ENCODE measurements at regions not wholly inside any gene's neighbourhood (a gene's known extent, or its start where the extent isn't known, plus 50 kb on each side); places are given as distances from the start of the nearest gene placed in this dataset.

DNA sequence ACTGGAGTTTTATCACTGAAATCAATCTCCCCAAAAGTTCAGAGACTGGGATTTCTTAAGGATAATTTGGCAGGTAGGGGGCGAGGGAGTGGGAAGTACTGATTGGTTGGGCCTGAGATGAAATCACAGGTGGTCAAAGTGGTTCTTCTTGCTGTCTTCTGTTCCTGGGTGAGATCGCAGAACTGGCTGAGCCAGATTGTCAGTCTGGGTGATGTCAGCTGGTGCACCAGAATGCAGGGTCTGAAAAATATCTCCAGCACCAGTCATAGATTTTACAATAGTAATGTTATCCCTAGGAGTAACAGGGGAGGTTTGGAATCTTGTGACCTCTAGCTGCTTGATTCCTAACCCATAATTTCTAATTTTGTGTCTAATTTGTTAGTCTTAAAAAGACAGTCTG, 86.7 kb upstream of the SLC25A36 start:
- H3K79me2 ChIP-seq (ENCODE audit: control insufficient read depth, low read length), result no peaks in the 10 kb centered on the region
- H3F3A ChIP-seq (ENCODE audit: control insufficient read depth, insufficient read depth), result no peaks in the 10 kb centered on the region
- H4K20me1 ChIP-seq (ENCODE audit: control insufficient read depth, insufficient read depth, low read depth, low read length), result no peaks in the 10 kb centered on the region
- H3K4me1 ChIP-seq (ENCODE audit: control insufficient read depth, low read length), result peaks cover 3% of the 10 kb centered on the region; the same call in 1 of the 2 replicates
- no peak overlapping the region for H3K4me3 ChIP-seq (ENCODE audit: low read length)
- H3K9me3 ChIP-seq (ENCODE audit: control insufficient read depth, insufficient read depth, low read length), result no peaks in the 10 kb centered on the region
- no peak overlapping the region for H3K4me2 ChIP-seq (ENCODE audit: low read length)
- H3K36me3 ChIP-seq (ENCODE audit: control insufficient read depth, low read length), result no peaks in the 10 kb centered on the region
- no peaks in the 10 kb centered on the region for H3K27me3 ChIP-seq (ENCODE audit: control insufficient read depth, low read length)
- H3K9me2 ChIP-seq (replicated peaks; ENCODE audit: control insufficient read depth, low read length), result no peaks in the 10 kb centered on the region
- H3K27ac ChIP-seq (ENCODE audit: low read depth, low read length), result no peak overlapping the region
- TF ChIP-seq, protein P1, sequence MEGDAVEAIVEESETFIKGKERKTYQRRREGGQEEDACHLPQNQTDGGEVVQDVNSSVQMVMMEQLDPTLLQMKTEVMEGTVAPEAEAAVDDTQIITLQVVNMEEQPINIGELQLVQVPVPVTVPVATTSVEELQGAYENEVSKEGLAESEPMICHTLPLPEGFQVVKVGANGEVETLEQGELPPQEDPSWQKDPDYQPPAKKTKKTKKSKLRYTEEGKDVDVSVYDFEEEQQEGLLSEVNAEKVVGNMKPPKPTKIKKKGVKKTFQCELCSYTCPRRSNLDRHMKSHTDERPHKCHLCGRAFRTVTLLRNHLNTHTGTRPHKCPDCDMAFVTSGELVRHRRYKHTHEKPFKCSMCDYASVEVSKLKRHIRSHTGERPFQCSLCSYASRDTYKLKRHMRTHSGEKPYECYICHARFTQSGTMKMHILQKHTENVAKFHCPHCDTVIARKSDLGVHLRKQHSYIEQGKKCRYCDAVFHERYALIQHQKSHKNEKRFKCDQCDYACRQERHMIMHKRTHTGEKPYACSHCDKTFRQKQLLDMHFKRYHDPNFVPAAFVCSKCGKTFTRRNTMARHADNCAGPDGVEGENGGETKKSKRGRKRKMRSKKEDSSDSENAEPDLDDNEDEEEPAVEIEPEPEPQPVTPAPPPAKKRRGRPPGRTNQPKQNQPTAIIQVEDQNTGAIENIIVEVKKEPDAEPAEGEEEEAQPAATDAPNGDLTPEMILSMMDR (IDR thresholded peaks at IDR 0.05; ENCODE audit: low read depth, low read length, poor library complexity, severe bottlenecking), result no peak
- no peak for TF ChIP-seq EZH2phosphoT487 (IDR thresholded peaks at IDR 0.05; ENCODE audit: borderline replicate concordance, low read length)

DNA sequence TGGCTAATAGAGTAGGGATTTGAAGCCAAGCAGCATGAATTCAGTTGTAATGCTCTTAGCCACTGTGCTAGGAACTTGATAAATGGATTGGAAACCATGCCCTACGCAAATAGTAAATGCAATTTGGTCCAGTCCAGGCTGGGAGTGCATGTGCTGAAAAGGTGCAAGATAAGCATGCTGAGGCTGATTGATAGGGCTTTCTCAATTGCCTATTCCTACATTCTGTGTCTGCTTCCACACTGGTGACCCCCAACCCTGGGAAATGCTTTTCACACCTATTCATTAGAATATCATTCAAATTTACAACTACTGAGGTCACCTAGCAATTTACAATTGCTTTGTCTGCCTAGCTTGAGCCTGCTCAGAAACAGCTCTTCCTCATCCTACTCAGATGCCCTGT, 84.7 kb upstream of the SLC25A36 start:
- H3K9me3 ChIP-seq (ENCODE audit: control insufficient read depth, insufficient read depth, low read length), result no peaks in the 10 kb centered on the region
- no peaks in the 10 kb centered on the region for H3K27me3 ChIP-seq (ENCODE audit: control insufficient read depth, low read length)
- H3K4me2 ChIP-seq (ENCODE audit: low read length), result no peak overlapping the region
- no peaks in the 10 kb centered on the region for H3F3A ChIP-seq (ENCODE audit: control insufficient read depth, insufficient read depth)
- H3K27ac ChIP-seq (ENCODE audit: low read depth, low read length), result no peak overlapping the region
- H3K4me1 ChIP-seq (ENCODE audit: control insufficient read depth, low read length), result no peaks in the 10 kb centered on the region
- no peaks in the 10 kb centered on the region for H3K9me2 ChIP-seq (replicated peaks; ENCODE audit: control insufficient read depth, low read length)
- no peaks in the 10 kb centered on the region for H3K79me2 ChIP-seq (ENCODE audit: control insufficient read depth, low read length)
- H4K20me1 ChIP-seq (ENCODE audit: control insufficient read depth, insufficient read depth, low read depth, low read length), result no peaks in the 10 kb centered on the region
- H3K4me3 ChIP-seq (ENCODE audit: low read length), result no peak overlapping the region
- no peaks in the 10 kb centered on the region for H3K36me3 ChIP-seq (ENCODE audit: control insufficient read depth, low read length)
- no peak for TF ChIP-seq EZH2phosphoT487 (IDR thresholded peaks at IDR 0.05; ENCODE audit: borderline replicate concordance, low read length)
- TF ChIP-seq, protein P1 (IDR thresholded peaks at IDR 0.05; ENCODE audit: low read depth, low read length, poor library complexity, severe bottlenecking), result no peak

DNA sequence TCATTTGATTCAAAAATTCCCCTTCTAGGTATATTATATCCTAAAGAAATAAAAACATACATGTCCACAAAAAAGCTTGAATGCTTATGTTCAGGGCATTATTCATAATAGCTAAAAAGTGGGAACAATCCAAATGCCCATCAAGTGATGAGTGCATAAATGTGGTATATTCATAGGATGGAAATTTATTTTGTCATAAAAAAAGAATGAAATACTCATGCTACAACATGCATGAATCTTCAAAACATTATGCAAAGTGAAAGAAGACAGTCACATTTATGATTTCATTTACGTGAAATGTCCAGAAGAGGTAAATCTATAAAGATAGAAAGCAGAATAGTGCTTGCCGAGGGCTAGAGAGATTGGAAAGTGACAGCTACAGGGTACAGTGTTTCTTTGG, 83.6 kb upstream of the SLC25A36 start:
- Histone ChIP-seq H3K36me3 (ENCODE audit: control insufficient read depth, low read length) (no peaks in the 10 kb centered on the region), H3K4me2 (ENCODE audit: low read length) (no peak overlapping the region), H3K79me2 (ENCODE audit: control insufficient read depth, low read length) (no peaks in the 10 kb centered on the region), H3K9me2 (replicated peaks; ENCODE audit: control insufficient read depth, low read length) (no peaks in the 10 kb centered on the region), H3K4me3 (ENCODE audit: low read length) (no peak overlapping the region), H3K4me1 (ENCODE audit: control insufficient read depth, low read length) (no peaks in the 10 kb centered on the region), H3K27me3 (ENCODE audit: control insufficient read depth, low read length) (no peaks in the 10 kb centered on the region), H4K20me1 (ENCODE audit: control insufficient read depth, insufficient read depth, low read depth, low read length) (no peaks in the 10 kb centered on the region), H3K27ac (ENCODE audit: low read depth, low read length) (no peak overlapping the region), H3K9me3 (ENCODE audit: control insufficient read depth, insufficient read depth, low read length) (no peaks in the 10 kb centered on the region), H3F3A (ENCODE audit: control insufficient read depth, insufficient read depth) (no peaks in the 10 kb centered on the region)
- TF ChIP-seq, protein P1 (IDR thresholded peaks at IDR 0.05; ENCODE audit: low read depth, low read length, poor library complexity, severe bottlenecking), result no peak
- no peak for TF ChIP-seq EZH2phosphoT487 (IDR thresholded peaks at IDR 0.05; ENCODE audit: borderline replicate concordance, low read length)

Measured in DOHH2 (cell line).